H7 (cell line): ENCODE measurements at regions not wholly inside any gene's neighbourhood (a gene's known extent, or its start where the extent isn't known, plus 50 kb on each side); places are given as distances from the start of the nearest gene placed in this dataset.
A peak's percentile ranks its signal among the peaks of the same experiment; 100 is the strongest.

Source experiments
- DNase-seq: peaks from one replicate; pipeline ENCODE4 v3.0.0; 2012
- H3K27me3 ChIP-seq: 2 replicates; pipeline ENCODE4 v1.6.0; 2011; ENCODE audit warnings: mild to moderate bottlenecking, low read length; ENCODE audit not compliant: control insufficient read depth, insufficient read depth
- H3K36me3 ChIP-seq: replicated peaks from 2 replicates; pipeline ENCODE4 v1.5.1; 2011; ENCODE audit warnings: low read length; ENCODE audit not compliant: control insufficient read depth, insufficient read depth
- H3K4me3 ChIP-seq: 2 replicates; pipeline ENCODE4 v1.5.1; 2011; ENCODE audit warnings: low read depth, mild to moderate bottlenecking, control low read depth, low read length, moderate library complexity; ENCODE audit not compliant: insufficient read depth

DNA sequence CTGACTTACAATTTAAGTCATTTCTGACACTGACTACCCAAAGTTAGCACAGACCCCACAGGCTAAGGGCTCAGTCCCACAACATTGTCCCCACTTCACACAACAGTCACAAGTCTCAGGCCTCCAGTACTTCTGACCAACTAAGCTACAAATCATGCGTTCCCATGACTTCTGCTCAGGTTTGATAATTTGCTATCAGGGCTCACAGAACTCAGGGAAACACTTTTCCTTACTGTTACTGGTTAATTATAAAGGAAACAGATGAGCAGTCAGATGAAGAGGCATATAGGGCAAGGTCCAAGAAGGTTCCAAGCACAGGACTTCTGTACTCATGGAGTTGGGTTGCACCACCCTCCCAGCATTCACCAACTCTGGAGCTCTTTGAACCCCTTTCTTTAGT, 151.2 kb upstream of the TNR start:
- Histone ChIP-seq H3K36me3 (no peaks in the 10 kb centered on the region), H3K4me3 (no peak overlapping the region), H3K27me3 (peaks cover 50% of the 10 kb centered on the region)
- no peak for DNase-seq

- no peaks in the 10 kb centered on the region for H3K36me3 ChIP-seq
- peaks cover 50% of the 10 kb centered on the region for H3K27me3 ChIP-seq
- DNase-seq = no peak
- no peak overlapping the region for H3K4me3 ChIP-seq
Measured at GRCh38 chr1:175893192-175893591, 149.8 kb upstream of the TNR start.

DNA sequence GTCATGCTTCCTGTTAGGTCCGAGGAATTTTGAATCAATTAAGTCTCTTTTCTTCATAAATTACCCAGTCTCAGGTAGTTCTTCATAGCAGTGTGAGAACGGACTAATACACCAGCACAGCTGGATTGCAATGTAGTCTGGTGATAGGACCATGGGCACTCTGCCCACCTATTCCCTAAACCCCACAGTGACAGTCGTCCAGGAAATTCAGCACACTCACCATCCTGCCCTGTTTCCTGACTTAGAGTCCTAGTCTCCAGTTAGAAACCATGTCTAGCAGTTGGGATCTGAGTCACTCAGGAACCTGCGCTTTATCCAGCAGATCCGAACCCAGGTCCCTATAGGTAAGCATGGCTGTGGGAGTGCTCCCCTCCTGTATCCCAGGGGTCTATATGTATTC, 149.3 kb upstream of the TNR start:
- Histone ChIP-seq H3K27me3 (peaks cover 51% of the 10 kb centered on the region), H3K4me3 (no peak overlapping the region), H3K36me3 (no peaks in the 10 kb centered on the region)
- DNase-seq = no peak

- peaks cover 53% of the 10 kb centered on the region for H3K27me3 ChIP-seq
Measured at GRCh38 chr1:175891783-175892309, 148.5 kb upstream of the TNR start.

DNA sequence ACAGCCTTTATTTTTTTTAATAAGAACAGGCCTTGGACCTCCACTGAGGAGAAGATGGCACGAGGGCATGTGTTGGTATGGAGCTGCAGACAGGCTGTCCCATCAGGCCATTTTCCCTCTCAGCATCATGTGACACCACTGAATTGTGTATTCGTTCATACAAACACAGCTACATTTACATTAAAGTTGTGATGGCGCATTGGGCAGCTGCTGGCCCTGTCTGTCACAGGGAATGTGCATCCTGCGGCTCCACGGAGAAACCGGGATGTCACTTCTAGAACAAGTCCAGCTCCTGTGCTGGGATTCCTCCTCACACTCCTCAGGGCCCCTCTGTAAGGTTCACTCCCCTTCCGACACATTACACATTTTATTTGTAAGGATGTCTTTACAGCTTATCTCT, 147.6 kb upstream of the TNR start:
- H3K4me3 ChIP-seq = no peak overlapping the region
- peaks cover 61% of the 10 kb centered on the region for H3K27me3 ChIP-seq
- DNase-seq = no peak
- H3K36me3 ChIP-seq = no peaks in the 10 kb centered on the region

More at GRCh38 chr1:175891783-175892309, 148.5 kb upstream of the TNR start:
- H3K36me3 ChIP-seq = no peaks in the 10 kb centered on the region
- no peak for DNase-seq
- no peak overlapping the region for H3K4me3 ChIP-seq

DNA sequence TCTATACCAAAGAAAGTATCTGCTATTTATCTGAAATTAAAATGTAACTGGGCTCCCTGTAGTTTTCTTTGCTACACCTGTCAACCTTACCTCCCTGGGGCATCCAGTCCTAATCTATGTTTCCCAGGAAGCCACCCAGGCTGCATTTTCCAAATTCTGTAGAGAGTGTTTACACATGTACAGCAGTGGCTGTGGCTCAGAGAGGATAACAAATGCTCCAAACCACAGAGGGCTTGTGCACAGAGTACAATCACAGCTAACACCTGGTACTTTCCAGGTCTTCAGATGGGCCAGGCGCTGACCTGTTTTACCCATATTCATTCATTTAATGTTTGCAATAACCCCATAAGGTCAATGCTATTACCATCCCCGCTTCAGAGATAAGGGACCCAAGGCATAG, 146.5 kb upstream of the TNR start:
- Histone ChIP-seq H3K27me3 (peaks cover 58% of the 10 kb centered on the region), H3K36me3 (no peaks in the 10 kb centered on the region), H3K4me3 (no peak overlapping the region)
- DNase-seq = no peak

GRCh38 chr1:175888996-175889395, 145.6 kb upstream of the TNR start:
- Histone ChIP-seq H3K4me3 (no peak overlapping the region), H3K27me3 (peaks cover 58% of the 10 kb centered on the region), H3K36me3 (no peaks in the 10 kb centered on the region)
- no peak for DNase-seq

DNA sequence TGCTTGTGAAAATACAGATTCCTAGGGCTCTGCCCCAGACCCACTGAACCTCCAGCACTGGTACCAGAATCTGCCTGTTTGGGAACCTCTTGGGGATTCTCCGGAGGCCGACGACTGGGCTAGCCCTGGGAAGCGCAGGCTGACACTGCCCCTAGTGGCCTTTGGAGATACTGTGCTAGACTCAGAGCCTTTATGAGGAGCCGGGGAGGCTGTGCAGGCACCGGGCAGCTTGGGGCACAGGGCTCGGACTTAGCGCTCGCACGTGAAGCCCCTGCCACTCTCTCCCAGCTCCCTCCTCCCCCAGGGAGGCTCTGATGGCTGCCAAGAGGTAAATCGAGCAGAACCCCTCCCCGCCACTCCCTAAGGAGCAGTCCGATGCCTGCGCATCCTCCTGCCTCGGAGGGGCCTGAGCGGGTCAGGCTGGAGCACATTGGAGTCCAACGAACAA, 144.6 kb upstream of the TNR start:
- Histone ChIP-seq H3K4me3 (peak overlapping the region; percentile 42), H3K36me3 (no peaks in the 10 kb centered on the region), H3K27me3 (peaks cover 54% of the 10 kb centered on the region)
- DNase-seq = peak; percentile 93

- H3K36me3 ChIP-seq = no peaks in the 10 kb centered on the region
- peak; percentile 77 for DNase-seq
- H3K4me3 ChIP-seq = peak overlapping the region; percentile 42
- H3K27me3 ChIP-seq = peaks cover 51% of the 10 kb centered on the region
Measured at GRCh38 chr1:175887521-175887920, 144.1 kb upstream of the TNR start.

- DNase-seq = no peak
- Histone ChIP-seq H3K4me3 (no peak overlapping the region), H3K27me3 (peaks cover 36% of the 10 kb centered on the region), H3K36me3 (no peaks in the 10 kb centered on the region)
Measured at GRCh38 chr1:175885326-175885725, 141.9 kb upstream of the TNR start.

- no peaks in the 10 kb centered on the region for H3K36me3 ChIP-seq
- H3K4me3 ChIP-seq = no peak overlapping the region
- peaks cover 32% of the 10 kb centered on the region for H3K27me3 ChIP-seq
- DNase-seq = no peak
Measured at GRCh38 chr1:175884369-175884768, 141.0 kb upstream of the TNR start.

DNA sequence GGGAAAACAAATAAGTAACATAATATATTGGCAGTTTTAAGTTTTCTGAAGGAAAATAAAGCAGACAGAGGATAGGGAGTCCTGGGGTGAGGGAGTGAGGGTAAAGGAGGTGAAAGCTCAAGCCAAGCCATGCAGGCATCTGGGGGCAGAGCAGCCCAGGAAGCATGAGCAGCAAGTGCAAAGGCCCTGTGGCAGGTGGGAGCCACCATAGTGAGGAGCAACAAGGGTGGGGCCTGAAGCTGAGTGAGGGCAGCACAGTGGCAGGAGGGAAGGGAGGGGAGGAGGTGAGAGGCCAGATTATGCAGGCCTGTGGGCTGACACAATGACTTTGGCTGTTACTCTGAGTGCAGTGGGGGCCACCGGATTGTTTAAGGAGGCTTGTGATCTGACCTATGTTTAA, 138.8 kb upstream of the TNR start:
- Histone ChIP-seq H3K4me3 (no peak overlapping the region), H3K36me3 (no peaks in the 10 kb centered on the region), H3K27me3 (peaks cover 12% of the 10 kb centered on the region)
- DNase-seq = no peak

- Histone ChIP-seq H3K4me3 (no peak overlapping the region), H3K27me3 (peaks cover 5% of the 10 kb centered on the region; the same call in 1 of the 2 replicates), H3K36me3 (no peaks in the 10 kb centered on the region)
- DNase-seq = no peak
Measured at GRCh38 chr1:175881246-175881976, 138.0 kb upstream of the TNR start.

GRCh38 chr1:175878775-175879174, 135.4 kb upstream of the TNR start:
- DNase-seq = no peak
- Histone ChIP-seq H3K4me3 (no peak overlapping the region), H3K36me3 (no peaks in the 10 kb centered on the region)

DNA sequence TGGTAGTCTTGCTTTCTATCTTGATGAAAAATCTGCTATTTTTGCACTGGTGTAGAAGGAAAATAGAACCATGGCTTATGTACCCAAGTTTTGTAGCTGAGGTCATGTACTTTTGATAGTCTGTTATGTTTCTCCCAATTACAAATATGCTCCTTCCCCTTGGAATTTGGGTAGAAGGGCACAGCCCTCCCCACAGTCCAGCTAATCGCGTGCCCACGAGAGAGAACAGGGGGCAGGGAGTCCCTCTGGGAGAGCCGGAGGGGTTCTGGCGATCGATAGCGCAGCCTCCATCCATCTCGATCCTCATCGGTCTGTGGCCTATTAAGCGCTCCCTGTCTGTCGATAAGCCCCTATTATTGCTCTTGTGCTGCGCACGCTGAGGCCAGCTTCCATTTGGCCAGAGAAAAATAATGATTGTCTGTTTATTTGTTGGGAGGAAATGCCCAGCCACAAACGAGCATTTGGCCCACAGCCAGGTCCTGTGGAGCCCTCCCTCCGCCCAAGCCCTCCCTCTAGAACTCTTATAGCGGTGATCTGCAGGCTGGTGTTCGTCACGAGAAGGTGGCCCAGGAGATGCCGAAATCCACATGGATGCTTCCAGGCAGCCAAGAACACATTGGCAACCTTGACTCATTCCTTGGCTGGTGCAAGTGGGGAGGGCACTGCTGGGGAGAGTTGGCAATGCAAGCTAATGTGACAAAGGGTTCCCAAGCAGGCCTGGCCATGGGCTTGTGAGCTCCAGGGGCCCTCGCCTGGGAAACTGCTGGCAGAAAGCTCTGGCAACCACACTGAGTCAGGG, 134.7 kb upstream of the TNR start:
- no peak for DNase-seq
- Histone ChIP-seq H3K36me3 (no peaks in the 10 kb centered on the region), H3K4me3 (no peak overlapping the region), H3K27me3 (peaks cover 1% of the 10 kb centered on the region; the same call in 1 of the 2 replicates)

More at GRCh38 chr1:175878775-175879174, 135.4 kb upstream of the TNR start:
- peaks cover 1% of the 10 kb centered on the region; the same call in 1 of the 2 replicates for H3K27me3 ChIP-seq
